Activated gamma-delta T cell (primary cell): ENCODE measurements at regions not wholly inside any gene's neighbourhood (a gene's known extent, or its start where the extent isn't known, plus 50 kb on each side); places are given as distances from the start of the nearest gene placed in this dataset.

Source experiments
- DNase-seq: peaks from one replicate; lab custom pipeline; 2025; lab: John Stamatoyannopoulos, UW

DNA sequence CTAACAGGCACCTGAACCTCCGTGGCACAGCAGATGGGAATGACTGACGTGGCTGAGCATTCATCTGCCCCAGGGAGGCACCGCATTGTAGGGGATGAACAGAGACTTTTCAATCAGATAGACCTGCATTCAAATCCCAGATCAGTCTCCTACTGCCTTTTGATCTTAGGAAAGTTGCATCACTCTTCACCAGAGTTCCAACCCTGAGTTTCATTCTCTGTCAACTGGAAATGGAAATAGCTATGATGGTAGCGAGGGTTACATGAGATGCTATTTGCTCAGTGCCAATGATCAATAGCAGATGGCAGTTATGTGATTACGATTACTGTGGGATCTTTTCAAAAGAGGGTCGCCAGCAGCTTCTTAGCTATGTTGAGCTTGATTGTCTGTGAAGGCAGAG is 189.3 kb upstream of the RFC3 start:
- DNase-seq: no peak

DNA sequence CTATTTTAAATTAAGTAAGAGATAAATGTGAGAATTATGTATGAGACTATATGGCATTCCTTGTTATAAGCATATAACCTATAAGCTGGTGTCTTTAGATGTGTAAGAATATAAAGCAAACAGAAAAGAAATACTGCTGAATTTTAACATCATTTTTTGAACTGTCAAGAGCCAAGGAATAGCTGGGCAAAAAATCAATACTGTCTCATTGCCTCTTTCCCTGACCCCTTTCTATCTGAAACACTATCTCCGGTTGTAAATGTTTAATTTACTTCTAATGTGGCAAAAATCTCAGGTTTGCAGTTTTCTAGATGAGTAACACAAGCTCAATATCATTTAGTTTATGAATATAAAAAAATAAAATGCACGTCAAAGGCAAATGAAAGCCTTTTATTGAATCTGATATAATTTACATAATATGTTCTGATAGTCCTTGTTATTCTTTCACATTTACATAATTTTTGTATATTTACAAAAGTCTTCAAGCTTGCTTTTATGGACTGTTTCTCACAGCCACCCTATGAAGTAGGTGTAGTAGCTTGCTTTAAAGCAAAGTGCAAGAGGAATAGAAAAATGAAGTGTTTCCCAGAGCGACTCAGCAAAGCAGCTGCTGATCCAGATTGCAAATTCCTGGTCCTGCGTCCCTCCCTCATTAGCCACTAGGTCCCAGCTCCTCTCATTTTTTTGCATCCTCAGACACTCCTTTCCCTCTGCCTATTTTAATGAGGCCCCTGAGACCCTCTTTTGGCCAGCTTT is 188.2 kb upstream of the RFC3 start:
- no peak for DNase-seq

DNA sequence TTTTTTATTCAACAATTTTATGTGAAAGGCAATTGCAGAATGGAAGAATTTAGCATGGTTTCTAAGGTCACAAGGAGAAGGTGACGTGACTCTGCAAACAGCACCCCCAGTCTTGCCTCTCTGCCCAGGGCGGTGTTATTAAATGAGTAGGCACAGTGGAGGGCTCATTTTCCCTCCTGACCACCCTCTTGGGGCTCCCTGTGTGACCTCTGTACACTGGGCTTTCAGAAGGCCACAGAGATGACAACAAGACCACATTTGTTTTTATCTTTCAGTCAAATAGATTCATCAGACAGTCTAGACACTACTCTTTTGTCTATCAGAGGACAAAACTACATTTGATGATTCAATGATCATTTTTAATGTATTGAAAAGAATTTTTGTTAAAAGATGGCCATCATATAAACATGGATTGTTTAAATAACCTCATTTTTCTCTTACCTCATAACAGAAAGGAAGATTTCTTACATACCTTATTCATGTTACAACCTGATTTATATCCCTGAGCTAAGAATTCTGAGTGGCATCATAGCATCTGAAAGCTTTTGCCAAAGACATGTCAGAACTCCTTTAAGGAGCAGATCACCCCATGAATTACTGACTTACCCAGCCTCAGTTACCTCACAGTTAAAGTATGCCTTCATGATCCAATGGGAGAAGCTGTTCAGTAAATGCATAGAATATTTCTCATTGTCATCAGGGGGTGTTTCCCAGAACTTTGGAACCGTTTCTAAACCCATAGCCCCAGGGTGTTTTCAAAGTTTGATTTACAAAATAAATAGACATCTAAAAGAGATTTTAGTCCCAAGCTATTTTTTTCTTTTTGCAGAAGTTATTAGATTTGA is 184.0 kb upstream of the RFC3 start:
- no peak for DNase-seq

GRCh38 chr13:33634546-33634982 is 183.4 kb upstream of the RFC3 start:
- DNase-seq: no peak

DNA sequence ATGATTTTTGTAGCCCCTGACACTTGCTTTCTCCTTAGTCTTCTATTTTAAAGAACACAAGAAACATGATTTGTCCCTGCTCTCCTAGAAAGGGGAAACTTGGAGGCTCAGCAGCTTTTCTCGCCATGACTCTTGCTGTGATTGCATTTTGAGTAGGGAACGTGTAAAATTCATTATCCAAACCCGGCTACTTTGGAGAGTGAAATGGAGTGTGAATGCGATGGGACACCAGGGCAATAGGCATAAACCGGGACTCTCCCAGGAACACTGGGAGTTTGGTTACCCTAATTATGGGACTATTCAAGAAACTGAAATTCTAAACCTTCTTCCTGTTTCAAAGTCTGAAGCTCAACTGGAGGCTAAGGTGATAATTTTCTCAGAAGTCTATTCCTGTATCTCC is 181.7 kb upstream of the RFC3 start:
- no peak for DNase-seq

DNA sequence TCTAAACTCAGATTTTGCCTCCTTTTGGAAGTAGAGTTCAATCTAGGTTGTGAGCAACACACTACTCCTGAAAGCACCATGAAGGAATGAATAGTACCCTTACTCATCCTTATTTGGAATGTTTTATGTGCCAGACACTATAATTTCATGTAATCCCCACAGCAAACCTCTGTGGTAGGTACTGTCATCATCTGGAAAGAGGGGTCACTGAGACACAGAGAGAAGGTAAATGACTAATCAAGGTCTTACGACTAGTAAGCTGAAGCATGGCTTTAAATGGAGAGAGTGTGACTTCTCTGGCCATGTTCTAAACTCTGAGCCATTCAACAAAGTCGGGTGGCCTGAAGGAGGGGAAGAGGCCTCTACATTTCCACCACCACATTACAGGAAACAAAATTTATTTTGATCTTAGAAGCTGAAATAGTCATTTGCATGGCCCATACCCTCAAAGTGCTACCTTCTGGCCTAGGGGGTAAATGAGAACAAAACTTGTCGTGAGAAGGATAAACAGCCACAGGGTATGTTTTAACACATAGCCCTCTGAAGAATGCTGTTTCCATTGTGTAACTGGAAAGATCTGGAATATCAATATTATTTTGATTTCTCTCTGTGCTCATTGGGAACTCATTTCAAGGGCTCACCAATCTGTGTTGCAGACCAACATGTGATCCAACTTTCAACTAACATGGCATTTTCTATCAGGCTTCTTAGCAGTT is 180.8 kb upstream of the RFC3 start:
- no peak for DNase-seq

DNA sequence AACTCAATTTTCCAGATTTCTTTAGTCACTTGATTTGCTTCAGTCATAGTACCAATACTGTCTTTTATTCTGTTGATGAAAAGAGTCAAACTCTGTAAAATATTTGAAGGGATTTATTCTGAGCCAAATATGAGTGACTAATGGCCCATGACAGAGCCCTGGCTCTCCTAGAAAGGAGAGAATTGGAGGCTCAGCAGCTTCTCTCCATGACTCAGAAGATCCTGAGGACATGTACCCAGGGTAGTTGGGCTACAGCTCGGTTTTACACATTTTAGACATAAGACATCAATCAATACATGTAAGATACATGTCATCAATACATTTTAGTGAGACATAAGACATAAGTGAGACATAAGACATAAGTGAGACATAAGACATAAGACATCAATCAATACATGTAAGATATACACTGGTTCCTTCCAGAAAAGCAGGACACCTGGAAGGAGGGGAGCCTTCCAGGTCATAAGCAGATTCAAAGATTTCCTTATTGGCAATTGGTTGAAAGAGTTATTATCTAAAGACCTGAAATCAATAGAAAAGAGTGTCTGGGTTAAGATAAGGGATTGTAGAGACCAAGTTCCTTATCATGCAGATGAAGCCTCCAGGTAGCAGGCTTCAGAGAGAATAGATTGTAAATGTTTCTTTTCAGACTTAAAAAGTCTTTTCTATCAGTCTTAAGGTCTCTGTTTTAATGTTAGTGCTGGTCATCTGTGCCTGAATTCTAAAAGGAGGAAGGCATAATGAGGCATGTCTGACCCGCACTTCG is 179.8 kb upstream of the RFC3 start:
- DNase-seq: no peak

DNA sequence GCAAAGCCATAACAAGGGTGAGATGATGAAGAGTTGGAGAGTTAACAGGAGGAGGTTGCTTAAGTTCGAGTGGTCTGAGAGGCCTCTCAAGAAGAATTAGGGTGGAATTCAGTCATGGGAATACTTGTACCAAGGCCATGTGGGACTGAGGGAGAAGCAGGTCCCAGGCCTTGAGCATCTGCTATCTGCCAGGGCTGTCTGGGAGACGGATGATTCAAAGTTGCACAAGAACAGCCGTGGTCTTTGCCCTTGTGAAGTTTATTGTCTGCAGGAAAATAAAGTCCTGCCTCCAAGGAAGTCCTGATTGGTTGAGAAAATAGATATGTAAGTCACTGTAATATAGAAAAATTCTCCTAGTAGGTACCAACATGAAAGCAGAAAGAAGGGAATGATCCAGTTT is 178.8 kb upstream of the RFC3 start:
- DNase-seq: no peak

- DNase-seq: no peak
These were observed 178.3 kb upstream of the RFC3 start for GRCh38 chr13:33639626-33640080.

DNA sequence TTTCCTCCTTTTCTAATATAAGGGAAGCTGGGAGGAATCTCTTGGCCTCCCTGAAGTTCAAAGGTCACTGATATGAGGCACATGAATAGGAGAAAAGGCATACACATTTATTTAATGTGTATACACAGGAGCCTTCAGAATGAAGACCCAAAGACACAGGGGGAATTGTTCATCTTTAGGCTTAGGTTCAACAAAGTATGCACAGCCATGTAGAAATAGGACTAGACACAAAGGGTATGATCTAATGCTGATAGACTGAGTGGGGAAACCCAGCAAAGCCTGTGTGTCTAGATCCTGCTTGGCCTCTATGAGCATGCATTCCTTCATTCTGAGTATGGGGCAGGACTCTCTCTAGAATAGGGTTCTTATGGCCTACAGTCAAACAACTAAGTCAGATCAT is 177.1 kb upstream of the RFC3 start:
- DNase-seq: no peak

DNA sequence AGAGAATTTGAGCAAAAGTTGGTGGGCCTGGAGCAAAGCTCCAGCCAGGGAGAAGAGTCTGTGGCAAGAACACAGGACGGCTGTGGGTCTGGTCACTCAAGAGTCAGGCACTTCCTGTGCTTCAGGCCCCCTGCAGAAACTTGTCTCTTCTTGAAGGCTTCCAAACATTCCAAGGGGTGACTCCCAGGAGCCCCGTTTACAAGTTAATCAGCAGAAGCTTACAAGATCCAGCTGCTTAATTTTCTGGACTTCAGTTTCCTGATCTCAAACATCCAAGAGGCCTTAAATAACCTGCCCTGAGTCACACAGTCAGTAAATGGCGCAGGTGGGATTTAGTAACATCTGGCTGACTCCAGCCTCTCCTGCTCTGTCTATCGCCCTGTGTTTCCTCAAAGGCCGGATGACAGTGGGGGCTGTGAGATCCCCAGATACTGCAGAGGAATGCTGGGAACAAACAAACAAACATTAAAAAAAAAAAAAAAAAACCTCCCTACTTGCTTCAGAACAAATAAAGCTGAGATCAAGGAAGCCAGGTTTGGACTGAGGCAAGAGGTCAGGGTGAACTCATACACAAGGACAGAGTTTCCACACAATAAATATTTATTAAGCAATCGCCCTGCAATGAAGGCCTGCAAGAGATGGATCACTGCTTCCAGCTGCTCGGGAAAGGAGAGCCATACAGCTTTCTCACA is 175.4 kb upstream of the RFC3 start:
- DNase-seq: no peak

GRCh38 chr13:33644581-33645543 is 173.1 kb upstream of the RFC3 start:
- no peak for DNase-seq

DNA sequence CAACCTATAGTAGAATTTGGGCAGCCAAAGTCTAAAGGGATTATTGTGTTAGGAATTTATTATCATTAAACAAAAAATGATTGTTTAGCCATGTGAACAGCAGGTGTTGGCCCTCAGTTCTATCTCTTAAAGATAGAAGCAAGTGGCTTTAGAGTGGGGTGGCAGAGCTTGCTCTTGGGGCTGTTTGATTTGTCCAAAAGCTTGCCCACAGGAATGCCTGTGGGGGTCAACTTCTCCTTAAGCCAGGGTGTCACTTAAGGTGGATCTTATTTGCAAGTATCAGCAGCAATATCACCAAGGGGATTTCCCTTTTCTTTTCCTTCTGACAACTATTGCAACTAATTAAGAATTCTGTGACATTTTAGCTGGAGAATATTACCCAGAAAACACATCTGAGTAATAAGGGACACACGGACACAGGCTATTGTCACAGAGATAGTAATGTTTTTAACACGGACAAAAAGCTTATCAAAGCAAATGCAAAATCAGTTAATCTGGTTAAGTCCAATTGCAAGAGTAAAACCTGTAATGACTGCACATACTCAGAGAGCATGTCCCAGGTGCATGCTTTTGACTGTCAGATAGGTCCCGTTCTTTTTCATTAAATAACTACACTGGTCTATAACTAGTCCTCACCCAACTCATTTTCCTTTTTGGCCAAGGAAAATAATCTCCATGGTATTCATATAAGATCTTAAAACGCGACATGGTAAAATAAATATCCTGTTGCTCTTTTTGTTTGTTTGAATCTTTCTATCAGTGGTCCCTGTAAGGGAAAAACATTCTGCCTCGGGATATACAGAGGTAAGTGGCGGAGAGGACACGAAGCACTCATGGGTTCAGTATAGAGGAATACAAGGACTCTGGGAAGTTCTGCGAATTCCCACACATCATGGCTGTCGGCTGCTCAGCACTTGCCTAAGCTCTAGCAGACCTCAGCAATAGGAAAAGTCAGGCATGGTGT is 172.1 kb upstream of the RFC3 start:
- DNase-seq: no peak

DNA sequence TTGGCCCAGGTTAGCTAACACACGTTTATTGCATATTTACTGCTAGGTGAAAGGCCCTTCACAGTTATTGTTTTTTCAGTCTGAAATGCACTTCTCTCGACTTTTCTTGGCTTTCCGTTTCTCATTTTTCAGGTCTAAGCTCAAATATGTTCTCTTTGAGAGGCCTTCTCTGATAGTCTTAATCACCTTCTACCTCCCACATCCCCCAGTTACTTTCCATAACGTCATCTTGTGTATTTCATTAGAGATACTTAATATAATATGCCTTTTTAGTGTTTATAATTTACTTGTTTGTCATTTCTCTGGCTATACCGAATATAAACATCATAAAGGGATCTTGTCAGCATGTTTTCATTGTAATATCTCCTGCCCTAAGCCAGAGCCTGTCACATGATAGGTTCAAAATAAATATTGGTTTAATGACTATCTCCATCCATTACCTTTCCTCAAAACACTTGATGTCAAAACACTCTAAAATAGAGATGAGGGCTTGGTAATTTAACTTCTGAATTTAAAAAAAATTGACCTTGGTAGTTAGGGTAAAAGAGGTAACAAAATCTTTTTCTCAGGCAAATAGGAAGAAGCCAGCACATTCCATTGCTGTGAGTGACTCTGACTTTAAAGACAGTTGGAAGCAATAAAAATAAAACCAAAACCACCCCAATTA is 168.6 kb upstream of the RFC3 start:
- DNase-seq: no peak

- no peak for DNase-seq
These were observed 166.2 kb upstream of the RFC3 start for GRCh38 chr13:33651766-33652165.

DNA sequence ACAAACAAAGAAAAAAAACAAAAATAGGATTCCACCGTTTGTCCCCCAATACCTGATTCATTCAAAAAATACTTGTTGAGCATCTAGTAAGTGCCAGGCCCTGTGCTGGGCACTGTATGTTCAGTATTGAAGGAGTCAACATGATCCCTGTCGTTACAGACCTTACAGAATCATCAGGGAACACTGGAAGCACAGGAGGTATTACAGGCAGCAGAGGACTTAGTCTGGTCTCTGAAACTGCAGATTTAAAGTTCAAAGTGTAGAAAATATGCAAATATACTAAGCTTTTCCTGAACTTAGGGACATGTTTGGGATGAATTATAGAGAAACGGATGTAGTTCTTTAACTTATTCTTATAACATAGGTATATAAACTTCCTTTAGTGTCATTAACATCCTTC is 160.7 kb upstream of the RFC3 start:
- DNase-seq: no peak

DNA sequence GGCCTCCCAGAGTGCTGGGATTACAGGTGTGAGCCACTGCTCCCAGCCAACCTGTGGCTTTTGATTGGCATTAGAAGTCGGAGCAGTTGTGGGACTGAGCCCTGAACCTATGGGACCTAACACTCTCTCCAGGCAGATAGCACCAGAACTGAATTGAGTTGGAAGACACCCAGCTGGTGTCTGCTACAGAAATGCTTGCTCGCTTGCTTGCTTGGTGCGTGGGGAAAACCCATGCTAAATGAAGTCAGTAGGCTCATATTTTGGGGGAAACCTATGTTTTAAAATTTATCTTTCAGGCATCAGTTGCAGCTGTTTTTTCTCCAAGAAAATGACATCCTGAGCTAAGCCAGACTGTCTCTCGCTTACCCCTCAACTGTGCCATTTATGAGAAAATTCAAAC is 158.5 kb upstream of the RFC3 start:
- DNase-seq: no peak

GRCh38 chr13:33659894-33660293 is 158.1 kb upstream of the RFC3 start:
- no peak for DNase-seq
